GM06990 (cell line): ENCODE measurements at regions not wholly inside any gene's neighbourhood (a gene's known extent, or its start where the extent isn't known, plus 50 kb on each side); places are given as distances from the start of the nearest gene placed in this dataset.

Experiments
- DNase-seq: peaks from one replicate; pipeline ENCODE4 v3.0.0-alpha.2; 2011; ENCODE audit not compliant: insufficient read length; ENCODE audit errors: extremely low read depth
- H3K27me3 ChIP-seq: replicated peaks from 2 replicates; pipeline ENCODE4 v1.6.0; 2011; ENCODE audit warnings: low read length; ENCODE audit not compliant: control insufficient read depth, insufficient read depth
- H3K36me3 ChIP-seq: 2 replicates; pipeline ENCODE4 v1.5.1; 2011; ENCODE audit warnings: low read length; ENCODE audit not compliant: control insufficient read depth, insufficient read depth
- H3K4me3 ChIP-seq: replicated peaks from 2 replicates; pipeline ENCODE4 v1.5.1; 2011; ENCODE audit warnings: low read depth, mild to moderate bottlenecking, control low read depth, low read length
- CTCF ChIP-seq: IDR thresholded peaks from 2 replicates; pipeline ENCODE4 v1.5.1; 2011; ENCODE audit warnings: low read length, control low read depth, mild to moderate bottlenecking, inconsistent platforms; ENCODE audit not compliant: insufficient read depth, poor library complexity, severe bottlenecking

- no peak overlapping the region for H3K4me3 ChIP-seq
- no peak for DNase-seq
- H3K27me3 ChIP-seq, result no peaks in the 10 kb centered on the region
- H3K36me3 ChIP-seq, result no peaks in the 10 kb centered on the region
- TF ChIP-seq CTCF, result no peak
Observed at GRCh38 chr5:108579236-108579635, 168.5 kb upstream of the FER start.

- DNase-seq, result no peak
- H3K27me3 ChIP-seq, result no peaks in the 10 kb centered on the region
- no peaks in the 10 kb centered on the region for H3K36me3 ChIP-seq
- H3K4me3 ChIP-seq, result no peak overlapping the region
- TF ChIP-seq CTCF, result no peak
Observed at GRCh38 chr5:108578791-108579190, 168.9 kb upstream of the FER start.

- no peak for DNase-seq
- TF ChIP-seq CTCF, result no peak
Observed at GRCh38 chr5:108567429-108567828, 180.3 kb upstream of the FER start.

GRCh38 chr5:108564441-108564840 lies 182.5 kb upstream of the FBXL17 start:
- no peak for DNase-seq
- no peak for TF ChIP-seq CTCF
- H3K4me3 ChIP-seq, result no peak overlapping the region
- H3K36me3 ChIP-seq, result no peaks in the 10 kb centered on the region
- H3K27me3 ChIP-seq, result no peaks in the 10 kb centered on the region

More at GRCh38 chr5:108567429-108567828, 180.3 kb upstream of the FER start:
- Histone ChIP-seq H3K4me3 (no peak overlapping the region), H3K36me3 (no peaks in the 10 kb centered on the region), H3K27me3 (no peaks in the 10 kb centered on the region)

- Histone ChIP-seq H3K27me3 (no peaks in the 10 kb centered on the region), H3K4me3 (no peak overlapping the region), H3K36me3 (no peaks in the 10 kb centered on the region)
- TF ChIP-seq CTCF, result no peak
- no peak for DNase-seq
Observed at GRCh38 chr5:108562205-108562454, 180.2 kb upstream of the FBXL17 start.

- no peaks in the 10 kb centered on the region for H3K27me3 ChIP-seq
- H3K4me3 ChIP-seq, result no peak overlapping the region
- TF ChIP-seq CTCF, result no peak
- H3K36me3 ChIP-seq, result no peaks in the 10 kb centered on the region
- DNase-seq, result no peak
Observed at GRCh38 chr5:108561416-108562204, 179.7 kb upstream of the FBXL17 start.
